WI38 (cell line): ENCODE measurements at regions not wholly inside any gene's neighbourhood (a gene's known extent, or its start where the extent isn't known, plus 50 kb on each side); places are given as distances from the start of the nearest gene placed in this dataset.

ENCODE experiments used
- H3K4me3 ChIP-seq: 2 replicates; pipeline ENCODE4 v1.5.1; 2011; ENCODE audit warnings: low read depth, mild to moderate bottlenecking, control low read depth, low read length
- TF ChIP-seq, protein P1 (sequence below): IDR thresholded peaks from 2 replicates; pipeline ENCODE4 v1.5.1; 2012; ENCODE audit warnings: low read depth, mild to moderate bottlenecking, control low read depth, low read length

DNA sequence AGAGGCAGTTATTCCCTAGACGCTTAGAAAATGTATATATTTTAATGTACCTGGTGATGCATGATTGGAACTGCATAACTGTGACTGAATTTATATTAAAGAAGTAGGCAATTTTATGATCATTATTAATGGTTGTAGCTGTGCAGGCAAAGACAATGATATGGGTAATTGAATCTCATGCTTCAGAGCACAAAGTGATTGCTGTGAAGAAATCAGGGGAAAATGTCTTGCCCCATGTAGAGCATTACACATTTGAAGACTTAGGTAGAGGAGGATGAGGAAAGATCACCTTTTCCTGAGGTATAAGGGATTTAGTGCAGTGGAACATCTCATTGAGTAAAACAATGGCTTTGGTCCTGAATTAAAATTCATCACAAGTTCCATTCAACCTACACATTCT is 246.8 kb upstream of the DCC start:
- TF ChIP-seq, protein P1, sequence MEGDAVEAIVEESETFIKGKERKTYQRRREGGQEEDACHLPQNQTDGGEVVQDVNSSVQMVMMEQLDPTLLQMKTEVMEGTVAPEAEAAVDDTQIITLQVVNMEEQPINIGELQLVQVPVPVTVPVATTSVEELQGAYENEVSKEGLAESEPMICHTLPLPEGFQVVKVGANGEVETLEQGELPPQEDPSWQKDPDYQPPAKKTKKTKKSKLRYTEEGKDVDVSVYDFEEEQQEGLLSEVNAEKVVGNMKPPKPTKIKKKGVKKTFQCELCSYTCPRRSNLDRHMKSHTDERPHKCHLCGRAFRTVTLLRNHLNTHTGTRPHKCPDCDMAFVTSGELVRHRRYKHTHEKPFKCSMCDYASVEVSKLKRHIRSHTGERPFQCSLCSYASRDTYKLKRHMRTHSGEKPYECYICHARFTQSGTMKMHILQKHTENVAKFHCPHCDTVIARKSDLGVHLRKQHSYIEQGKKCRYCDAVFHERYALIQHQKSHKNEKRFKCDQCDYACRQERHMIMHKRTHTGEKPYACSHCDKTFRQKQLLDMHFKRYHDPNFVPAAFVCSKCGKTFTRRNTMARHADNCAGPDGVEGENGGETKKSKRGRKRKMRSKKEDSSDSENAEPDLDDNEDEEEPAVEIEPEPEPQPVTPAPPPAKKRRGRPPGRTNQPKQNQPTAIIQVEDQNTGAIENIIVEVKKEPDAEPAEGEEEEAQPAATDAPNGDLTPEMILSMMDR = no peak
- no peak overlapping the region for H3K4me3 ChIP-seq

DNA sequence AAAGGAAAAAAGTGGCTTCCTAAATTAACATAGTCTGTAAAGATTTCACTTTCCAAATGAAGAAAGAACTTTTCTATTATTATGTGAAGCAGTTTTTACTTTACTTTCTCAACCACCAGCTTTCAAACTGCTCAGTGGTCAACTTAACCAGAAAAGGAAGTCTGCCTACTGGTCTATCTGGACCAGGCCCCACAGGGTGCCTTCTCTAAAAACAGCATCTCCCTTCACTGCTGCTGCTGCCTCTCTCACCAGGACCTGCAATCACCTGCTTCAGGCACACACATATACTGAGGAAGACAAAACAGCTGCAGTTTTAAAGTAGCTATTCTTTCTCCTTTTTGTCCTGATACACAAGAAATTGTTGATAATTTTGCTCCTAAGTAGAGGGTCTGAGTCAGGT is 221.3 kb upstream of the DCC start:
- no peak overlapping the region for H3K4me3 ChIP-seq
- TF ChIP-seq, protein P1 = no peak

DNA sequence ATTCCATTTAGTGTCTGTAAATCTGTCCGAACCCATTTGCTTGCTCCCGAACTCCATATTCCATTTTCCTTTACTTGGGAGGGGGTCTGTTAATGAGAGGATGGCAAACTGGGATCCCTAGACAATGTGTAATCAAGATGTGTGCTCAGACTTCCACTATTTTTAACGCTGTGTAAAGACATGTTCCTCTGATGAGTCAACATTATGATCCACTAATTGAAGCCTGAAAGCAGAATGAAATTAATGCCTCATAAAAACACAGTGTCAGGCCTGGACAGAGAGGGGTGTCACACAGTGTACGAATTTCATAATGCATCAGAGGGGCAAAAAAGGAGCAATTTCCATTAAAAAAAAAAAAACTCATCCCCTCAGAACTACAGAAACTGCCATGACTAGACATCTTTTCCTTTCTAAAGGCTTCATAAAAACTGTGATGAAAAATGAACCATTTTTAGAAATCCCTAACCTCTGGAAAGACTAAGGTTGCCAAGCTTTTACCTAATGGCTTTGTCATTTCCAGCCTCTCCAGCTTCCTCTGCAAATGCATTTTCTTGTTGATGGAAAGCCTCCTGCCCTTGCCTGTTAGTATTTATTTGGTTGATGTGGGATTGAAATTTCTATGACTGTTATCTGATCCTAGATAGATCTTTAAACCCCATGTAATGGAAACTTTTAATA is 209.2 kb upstream of the DCC start:
- H3K4me3 ChIP-seq = no peak overlapping the region
- TF ChIP-seq, protein P1 = no peak

DNA sequence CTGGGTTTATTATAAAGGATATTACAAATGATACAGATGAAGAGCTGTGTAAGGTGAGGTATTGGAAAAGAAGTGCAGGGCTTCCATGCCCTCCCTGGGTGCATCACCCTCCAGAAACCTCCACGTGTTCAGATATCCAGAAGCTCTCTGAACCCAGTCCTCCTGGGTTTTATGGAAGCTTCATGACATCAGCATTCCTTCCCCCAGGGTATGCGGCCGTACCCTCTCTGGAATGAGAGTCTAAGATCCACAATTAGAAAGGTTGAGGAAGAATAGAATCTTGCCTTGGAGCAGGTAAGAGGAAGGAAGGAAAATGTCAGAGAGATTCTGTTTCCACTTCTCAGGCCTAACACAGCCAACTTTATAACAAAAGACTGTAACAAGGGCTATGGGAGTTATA is 208.2 kb upstream of the DCC start:
- H3K4me3 ChIP-seq = no peak overlapping the region
- TF ChIP-seq, protein P1 = no peak

DNA sequence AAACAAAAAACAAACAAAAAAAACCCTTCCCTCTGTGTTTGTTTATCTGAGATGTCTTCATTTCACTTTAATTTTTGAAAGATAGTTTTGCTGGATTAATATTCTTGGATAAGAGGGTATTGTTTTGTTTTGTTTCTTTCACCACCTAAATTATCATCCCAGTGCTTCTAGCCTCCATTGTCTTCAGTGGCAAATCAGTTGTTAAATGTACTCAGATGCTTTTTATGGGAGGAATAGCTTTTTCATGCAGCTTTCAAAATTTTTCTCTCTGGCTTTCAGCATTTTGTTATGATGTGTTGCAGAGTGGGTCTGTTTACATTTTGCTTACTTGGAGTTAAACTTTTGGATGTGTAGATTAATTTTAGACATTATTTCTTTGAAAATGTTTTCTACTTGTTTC is 203.5 kb upstream of the DCC start:
- TF ChIP-seq, protein P1 = no peak
- H3K4me3 ChIP-seq = no peak overlapping the region

DNA sequence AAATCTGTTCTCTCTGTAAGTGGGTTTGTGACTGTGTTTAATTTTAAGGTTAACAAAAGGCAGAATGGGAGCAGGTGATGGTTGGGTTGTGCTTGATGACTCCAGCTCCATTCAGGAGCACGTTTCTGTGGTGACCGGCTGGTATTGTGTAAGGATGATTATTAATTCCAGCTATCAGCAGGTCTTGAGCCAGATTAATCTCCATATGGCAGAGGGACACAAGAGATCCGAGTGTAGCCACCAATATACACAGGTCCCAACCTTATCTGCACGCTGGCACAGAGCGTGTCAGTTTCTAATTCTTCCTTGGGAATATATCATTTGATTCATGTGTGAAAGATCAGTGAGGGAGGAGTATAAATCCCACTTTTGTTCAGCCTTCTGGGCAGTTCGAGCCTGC is 199.0 kb upstream of the DCC start:
- TF ChIP-seq, protein P1 = no peak

DNA sequence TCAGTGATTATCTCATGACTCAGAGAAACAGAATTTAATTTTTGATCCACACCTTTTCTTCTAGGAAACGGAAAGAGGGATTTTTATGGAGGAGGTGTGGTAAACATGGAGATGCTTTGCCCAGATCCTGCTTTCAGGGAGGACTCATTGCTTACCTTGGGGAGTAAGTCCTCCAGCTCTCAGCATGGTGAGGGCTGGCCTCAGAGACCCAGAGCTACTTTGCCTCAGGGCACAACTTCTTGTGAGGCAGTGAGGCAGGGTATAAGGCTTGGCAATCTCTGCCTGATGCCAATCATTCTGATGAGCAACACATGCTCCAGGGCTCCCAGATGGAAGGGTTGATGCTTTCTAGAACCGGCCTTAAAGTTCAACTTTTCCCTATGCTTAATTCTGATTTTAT is 189.9 kb upstream of the DCC start:
- TF ChIP-seq, protein P1 = no peak

More for the DNA sequence above, 199.0 kb upstream of the DCC start:
- H3K4me3 ChIP-seq = no peak overlapping the region

More for the DNA sequence above, 189.9 kb upstream of the DCC start:
- no peak overlapping the region for H3K4me3 ChIP-seq
